ENCODE measurements at regions not wholly inside any gene's neighbourhood (a gene's known extent, or its start where the extent isn't known, plus 50 kb on each side); places are given as distances from the start of the nearest gene placed in this dataset.

DNA sequence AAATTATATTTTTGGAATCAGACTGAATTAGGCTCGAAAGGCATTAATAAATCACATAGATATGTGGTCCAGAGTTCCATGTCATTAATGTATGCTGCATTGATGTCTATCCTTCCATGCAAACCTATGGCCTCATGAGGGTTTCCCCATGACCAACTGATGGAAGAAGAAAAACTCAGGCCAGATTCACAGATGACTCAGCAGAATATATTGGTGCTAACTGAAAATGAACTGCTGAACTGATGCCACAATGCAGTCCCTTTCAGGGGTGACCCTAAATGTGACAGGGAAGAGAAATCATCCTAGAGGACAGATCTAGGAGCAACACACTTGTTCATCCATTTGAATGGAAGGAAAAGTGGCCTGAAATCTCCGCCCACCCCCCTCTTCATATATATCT lies 110.5 kb upstream of the KCND3 start:
- TF ChIP-seq, protein P1, sequence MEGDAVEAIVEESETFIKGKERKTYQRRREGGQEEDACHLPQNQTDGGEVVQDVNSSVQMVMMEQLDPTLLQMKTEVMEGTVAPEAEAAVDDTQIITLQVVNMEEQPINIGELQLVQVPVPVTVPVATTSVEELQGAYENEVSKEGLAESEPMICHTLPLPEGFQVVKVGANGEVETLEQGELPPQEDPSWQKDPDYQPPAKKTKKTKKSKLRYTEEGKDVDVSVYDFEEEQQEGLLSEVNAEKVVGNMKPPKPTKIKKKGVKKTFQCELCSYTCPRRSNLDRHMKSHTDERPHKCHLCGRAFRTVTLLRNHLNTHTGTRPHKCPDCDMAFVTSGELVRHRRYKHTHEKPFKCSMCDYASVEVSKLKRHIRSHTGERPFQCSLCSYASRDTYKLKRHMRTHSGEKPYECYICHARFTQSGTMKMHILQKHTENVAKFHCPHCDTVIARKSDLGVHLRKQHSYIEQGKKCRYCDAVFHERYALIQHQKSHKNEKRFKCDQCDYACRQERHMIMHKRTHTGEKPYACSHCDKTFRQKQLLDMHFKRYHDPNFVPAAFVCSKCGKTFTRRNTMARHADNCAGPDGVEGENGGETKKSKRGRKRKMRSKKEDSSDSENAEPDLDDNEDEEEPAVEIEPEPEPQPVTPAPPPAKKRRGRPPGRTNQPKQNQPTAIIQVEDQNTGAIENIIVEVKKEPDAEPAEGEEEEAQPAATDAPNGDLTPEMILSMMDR (IDR thresholded peaks at IDR 0.05; ENCODE audit: insufficient read depth, low read length, poor library complexity, severe bottlenecking): no peak
- TF ChIP-seq EZH2phosphoT487 (conservative IDR thresholded peaks at IDR 0.05; ENCODE audit: low read length): no peak
